ENCODE measurements at regions not wholly inside any gene's neighbourhood (a gene's known extent, or its start where the extent isn't known, plus 50 kb on each side); places are given as distances from the start of the nearest gene placed in this dataset.

DNA sequence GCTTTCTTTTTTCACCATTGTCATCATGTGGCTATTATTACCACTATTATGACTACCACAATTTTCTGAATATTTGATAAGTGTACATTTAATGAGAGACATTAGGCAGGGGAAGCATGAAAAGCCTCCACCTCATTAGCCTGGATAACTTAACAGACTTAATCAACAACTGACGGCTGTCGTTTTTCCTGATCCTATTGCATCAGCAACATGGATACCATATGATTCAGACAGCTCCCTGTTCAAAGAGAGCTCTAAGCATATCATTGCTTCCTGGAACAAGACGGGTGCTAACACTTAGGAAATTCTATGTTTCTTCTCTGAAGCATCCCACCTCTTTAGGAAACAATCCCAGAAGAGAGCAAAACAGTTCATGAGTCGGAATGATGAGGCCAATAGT, 765.2 kb downstream of the NOVA1 start:
- no peaks in the 10 kb centered on the region for H3K36me3 ChIP-seq (ENCODE audit: insufficient read depth, low read length)
- no peak overlapping the region for H3K9ac ChIP-seq (ENCODE audit: low read length)
- no peak overlapping the region for H2AFZ ChIP-seq (ENCODE audit: low read depth, low read length)
- H3K27me3 ChIP-seq (ENCODE audit: insufficient read depth, low read depth, low read length), result no peaks in the 10 kb centered on the region
- TF ChIP-seq TAF1 (IDR thresholded peaks at IDR 0.05; ENCODE audit: low read depth), result no peak
- TF ChIP-seq EP300 (conservative IDR thresholded peaks at IDR 0.05; ENCODE audit: poor library complexity, severe bottlenecking), result no peak
- TF ChIP-seq RAD21 (conservative IDR thresholded peaks at IDR 0.05), result no peak
- TF ChIP-seq EZH2 (IDR thresholded peaks at IDR 0.05; ENCODE audit: borderline replicate concordance, insufficient read depth, low read length, poor library complexity, severe bottlenecking), result no peak
- TF ChIP-seq SMC3 (conservative IDR thresholded peaks at IDR 0.05; ENCODE audit: poor library complexity), result no peak
- no peak for TF ChIP-seq MXI1 (conservative IDR thresholded peaks at IDR 0.05; ENCODE audit: poor library complexity, severe bottlenecking)
- TF ChIP-seq, protein P1, sequence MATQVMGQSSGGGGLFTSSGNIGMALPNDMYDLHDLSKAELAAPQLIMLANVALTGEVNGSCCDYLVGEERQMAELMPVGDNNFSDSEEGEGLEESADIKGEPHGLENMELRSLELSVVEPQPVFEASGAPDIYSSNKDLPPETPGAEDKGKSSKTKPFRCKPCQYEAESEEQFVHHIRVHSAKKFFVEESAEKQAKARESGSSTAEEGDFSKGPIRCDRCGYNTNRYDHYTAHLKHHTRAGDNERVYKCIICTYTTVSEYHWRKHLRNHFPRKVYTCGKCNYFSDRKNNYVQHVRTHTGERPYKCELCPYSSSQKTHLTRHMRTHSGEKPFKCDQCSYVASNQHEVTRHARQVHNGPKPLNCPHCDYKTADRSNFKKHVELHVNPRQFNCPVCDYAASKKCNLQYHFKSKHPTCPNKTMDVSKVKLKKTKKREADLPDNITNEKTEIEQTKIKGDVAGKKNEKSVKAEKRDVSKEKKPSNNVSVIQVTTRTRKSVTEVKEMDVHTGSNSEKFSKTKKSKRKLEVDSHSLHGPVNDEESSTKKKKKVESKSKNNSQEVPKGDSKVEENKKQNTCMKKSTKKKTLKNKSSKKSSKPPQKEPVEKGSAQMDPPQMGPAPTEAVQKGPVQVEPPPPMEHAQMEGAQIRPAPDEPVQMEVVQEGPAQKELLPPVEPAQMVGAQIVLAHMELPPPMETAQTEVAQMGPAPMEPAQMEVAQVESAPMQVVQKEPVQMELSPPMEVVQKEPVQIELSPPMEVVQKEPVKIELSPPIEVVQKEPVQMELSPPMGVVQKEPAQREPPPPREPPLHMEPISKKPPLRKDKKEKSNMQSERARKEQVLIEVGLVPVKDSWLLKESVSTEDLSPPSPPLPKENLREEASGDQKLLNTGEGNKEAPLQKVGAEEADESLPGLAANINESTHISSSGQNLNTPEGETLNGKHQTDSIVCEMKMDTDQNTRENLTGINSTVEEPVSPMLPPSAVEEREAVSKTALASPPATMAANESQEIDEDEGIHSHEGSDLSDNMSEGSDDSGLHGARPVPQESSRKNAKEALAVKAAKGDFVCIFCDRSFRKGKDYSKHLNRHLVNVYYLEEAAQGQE (IDR thresholded peaks at IDR 0.05; ENCODE audit: borderline replicate concordance), result no peak
- TF ChIP-seq, protein P2, sequence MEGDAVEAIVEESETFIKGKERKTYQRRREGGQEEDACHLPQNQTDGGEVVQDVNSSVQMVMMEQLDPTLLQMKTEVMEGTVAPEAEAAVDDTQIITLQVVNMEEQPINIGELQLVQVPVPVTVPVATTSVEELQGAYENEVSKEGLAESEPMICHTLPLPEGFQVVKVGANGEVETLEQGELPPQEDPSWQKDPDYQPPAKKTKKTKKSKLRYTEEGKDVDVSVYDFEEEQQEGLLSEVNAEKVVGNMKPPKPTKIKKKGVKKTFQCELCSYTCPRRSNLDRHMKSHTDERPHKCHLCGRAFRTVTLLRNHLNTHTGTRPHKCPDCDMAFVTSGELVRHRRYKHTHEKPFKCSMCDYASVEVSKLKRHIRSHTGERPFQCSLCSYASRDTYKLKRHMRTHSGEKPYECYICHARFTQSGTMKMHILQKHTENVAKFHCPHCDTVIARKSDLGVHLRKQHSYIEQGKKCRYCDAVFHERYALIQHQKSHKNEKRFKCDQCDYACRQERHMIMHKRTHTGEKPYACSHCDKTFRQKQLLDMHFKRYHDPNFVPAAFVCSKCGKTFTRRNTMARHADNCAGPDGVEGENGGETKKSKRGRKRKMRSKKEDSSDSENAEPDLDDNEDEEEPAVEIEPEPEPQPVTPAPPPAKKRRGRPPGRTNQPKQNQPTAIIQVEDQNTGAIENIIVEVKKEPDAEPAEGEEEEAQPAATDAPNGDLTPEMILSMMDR (IDR thresholded peaks at IDR 0.05; ENCODE audit: poor library complexity, severe bottlenecking), result no peak
- TF ChIP-seq POLR2AphosphoS5 (IDR thresholded peaks at IDR 0.05), result no peak
- peaks cover 4% of the 10 kb centered on the region for H3F3A ChIP-seq (ENCODE audit: insufficient read depth, low read length, poor library complexity, severe bottlenecking)
- H3K4me3 ChIP-seq (ENCODE audit: low read length), result no peak overlapping the region
- H3K9me2 ChIP-seq (ENCODE audit: insufficient read depth, low read length), result no peaks in the 10 kb centered on the region
- no peak overlapping the region for H3K4me2 ChIP-seq (ENCODE audit: low read length)
- no peaks in the 10 kb centered on the region for H3K79me2 ChIP-seq (replicated peaks; ENCODE audit: insufficient read depth, low read length)
- H3K27ac ChIP-seq (ENCODE audit: low read length), result no peak overlapping the region
- no peaks in the 10 kb centered on the region for H4K20me1 ChIP-seq (ENCODE audit: insufficient read depth)
- H3K9me3 ChIP-seq (ENCODE audit: low read length), result no peaks in the 10 kb centered on the region

DNA sequence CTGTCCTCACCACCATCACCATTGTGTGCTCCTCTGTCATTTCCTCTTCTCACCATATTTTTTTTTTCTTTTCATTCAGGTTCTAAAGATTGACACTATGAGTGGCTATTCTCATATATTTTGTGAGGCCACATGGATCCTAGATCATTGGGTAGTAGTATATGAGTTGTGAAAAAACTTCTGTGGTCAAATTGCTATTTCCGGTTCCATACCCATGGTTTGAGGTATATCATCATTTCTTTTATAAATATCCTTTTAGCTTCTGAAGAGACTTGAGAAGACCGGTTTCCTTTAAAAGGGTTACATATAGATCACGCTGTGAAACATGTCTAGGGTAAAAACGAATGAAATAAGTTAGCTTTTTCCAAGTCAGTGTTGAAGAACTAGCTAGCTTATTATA, 769.3 kb downstream of the NOVA1 start:
- no peaks in the 10 kb centered on the region for H4K20me1 ChIP-seq (ENCODE audit: insufficient read depth)
- no peaks in the 10 kb centered on the region for H3K79me2 ChIP-seq (replicated peaks; ENCODE audit: insufficient read depth, low read length)
- no peaks in the 10 kb centered on the region for H3F3A ChIP-seq (ENCODE audit: insufficient read depth, low read length, poor library complexity, severe bottlenecking)
- no peak overlapping the region for H3K4me2 ChIP-seq (ENCODE audit: low read length)
- H3K27me3 ChIP-seq (ENCODE audit: insufficient read depth, low read depth, low read length), result no peaks in the 10 kb centered on the region
- no peak overlapping the region for H3K27ac ChIP-seq (ENCODE audit: low read length)
- H3K9me2 ChIP-seq (ENCODE audit: insufficient read depth, low read length), result no peaks in the 10 kb centered on the region
- H3K36me3 ChIP-seq (ENCODE audit: insufficient read depth, low read length), result no peaks in the 10 kb centered on the region
- no peak overlapping the region for H3K4me3 ChIP-seq (ENCODE audit: low read length)
- TF ChIP-seq, protein P2 (IDR thresholded peaks at IDR 0.05; ENCODE audit: poor library complexity, severe bottlenecking), result no peak
- TF ChIP-seq EP300 (conservative IDR thresholded peaks at IDR 0.05; ENCODE audit: poor library complexity, severe bottlenecking) (no peak), MXI1 (conservative IDR thresholded peaks at IDR 0.05; ENCODE audit: poor library complexity, severe bottlenecking) (no peak), POLR2AphosphoS5 (IDR thresholded peaks at IDR 0.05) (no peak), TAF1 (IDR thresholded peaks at IDR 0.05; ENCODE audit: low read depth) (no peak), EZH2 (IDR thresholded peaks at IDR 0.05; ENCODE audit: borderline replicate concordance, insufficient read depth, low read length, poor library complexity, severe bottlenecking) (no peak), RAD21 (conservative IDR thresholded peaks at IDR 0.05) (no peak), SMC3 (conservative IDR thresholded peaks at IDR 0.05; ENCODE audit: poor library complexity) (no peak)
- TF ChIP-seq, protein P1 (IDR thresholded peaks at IDR 0.05; ENCODE audit: borderline replicate concordance), result no peak
- no peak overlapping the region for H3K9ac ChIP-seq (ENCODE audit: low read length)
- no peak overlapping the region for H2AFZ ChIP-seq (ENCODE audit: low read depth, low read length)
- no peaks in the 10 kb centered on the region for H3K9me3 ChIP-seq (ENCODE audit: low read length)

Data from neural cell (in vitro differentiated cells).